B cell (primary cell): ENCODE measurements at regions not wholly inside any gene's neighbourhood (a gene's known extent, or its start where the extent isn't known, plus 50 kb on each side); places are given as distances from the start of the nearest gene placed in this dataset.

Source experiments
- ATAC-seq: fragments of 200-7000 bp; cut with Tn5 transposase; one replicate; pipeline ENCODE4 v1.10.0; 2021; ENCODE audit warnings: low read depth, mild to moderate bottlenecking, moderate number of reproducible peaks, moderate library complexity
- CTCF ChIA-PET: fragments of 350-600 bp; sonication (Branson Sonifier 250); formaldehyde crosslinking; loops from one replicate; lab custom pipeline; 2021; ENCODE audit warnings: antibody characterized with exemption, inconsistent platforms; lab: Charles Lee
- POLR2A ChIA-PET: fragments of 350-600 bp; sonication (Branson Sonifier 250); formaldehyde crosslinking; loops from one replicate; lab custom pipeline; 2021; ENCODE audit warnings: antibody characterized with exemption; lab: Charles Lee
- DNase-seq: peaks from one replicate; pipeline ENCODE4 v3.0.0; 2013
- H2AFZ ChIP-seq: 2 replicates; pipeline ENCODE4 v1.6.1; 2012; ENCODE audit warnings: mild to moderate bottlenecking, low read depth, low read length; ENCODE audit not compliant: insufficient read depth, poor library complexity, severe bottlenecking
- H3K27ac ChIP-seq, 2 donors: 1 replicate in 1 of 2; 2 replicates in 1 of 2; pipeline ENCODE4 v1.5.1; 2012 to 2013; ENCODE audit warnings: low read length in 2 of 2, mild to moderate bottlenecking in 2 of 2, moderate library complexity in 1 of 2
- H3K27me3 ChIP-seq, 4 experiments: fragments of 200-600 bp in 1 of 4; sonication (generic) in 1 of 4; replicated peaks in 1 of 4; 1 replicate in 2 of 4; 2 replicates in 2 of 4; pipeline versions ENCODE4 v1.6.1 to v1.7.0; 2013 to 2016; ENCODE audit warnings: low read length in 3 of 4, mild to moderate bottlenecking in 2 of 4, mixed read lengths in 1 of 4, moderate library complexity in 1 of 4; ENCODE audit not compliant: insufficient read depth in 4 of 4, control insufficient read depth in 3 of 4; ENCODE audit errors: control extremely low read depth in 1 of 4
- H3K36me3 ChIP-seq, 2 experiments: replicated peaks in 1 of 2; 1 replicate in 1 of 2; 2 replicates in 1 of 2; pipeline versions ENCODE4 v1.6.1 to v1.7.1; 2013; ENCODE audit warnings: low read length in 1 of 2; ENCODE audit not compliant: insufficient read depth in 2 of 2, control insufficient read depth in 1 of 2; ENCODE audit errors: control extremely low read depth in 1 of 2, extremely low read depth in 1 of 2
- H3K4me1 ChIP-seq, 2 donors: fragments of 200-600 bp in 1 of 2; sonication (generic) in 1 of 2; 1 replicate in 1 of 2; 2 replicates in 1 of 2; pipeline versions ENCODE4 v1.5.1 to v1.6.1; 2013 to 2017; ENCODE audit warnings: low read length in 2 of 2; ENCODE audit not compliant: control insufficient read depth in 2 of 2, insufficient read depth in 2 of 2
- H3K4me2 ChIP-seq: replicated peaks from 2 replicates; pipeline ENCODE3; 2012; ENCODE audit warnings: mild to moderate bottlenecking, low read depth, low read length; ENCODE audit not compliant: poor library complexity, severe bottlenecking
- H3K4me3 ChIP-seq, 5 experiments: fragments of 200-600 bp in 1 of 5; sonication (generic) in 1 of 5; 1 replicate in 3 of 5; 2 replicates in 2 of 5; pipeline versions ENCODE4 v1.5.1 to v1.7.0; 2011 to 2016; ENCODE audit warnings: low read length in 4 of 5, mild to moderate bottlenecking in 4 of 5, low read depth in 2 of 5, control low read depth in 1 of 5, moderate library complexity in 1 of 5; ENCODE audit not compliant: insufficient read depth in 1 of 5; ENCODE audit errors: control extremely low read depth in 1 of 5, extremely low read depth in 1 of 5
- H3K79me2 ChIP-seq: fragments of 200-600 bp; sonication (generic); one replicate; pipeline ENCODE4 v1.6.0; 2016; ENCODE audit warnings: low read length; ENCODE audit not compliant: control insufficient read depth, insufficient read depth
- H3K9ac ChIP-seq: fragments of 200-600 bp; sonication (generic); 2 replicates; pipeline ENCODE4 v1.6.1; 2017; ENCODE audit warnings: mild to moderate bottlenecking, low read length, moderate library complexity
- H3K9me3 ChIP-seq, 3 donors: one replicate each; pipeline versions ENCODE4 v1.6.1 to v1.7.1; 2013; ENCODE audit warnings: low read length in 2 of 3; ENCODE audit not compliant: control insufficient read depth in 2 of 3, insufficient read depth in 1 of 3; ENCODE audit errors: control extremely low read depth in 1 of 3
- H4K20me1 ChIP-seq: 2 replicates; pipeline ENCODE4 v1.6.0; 2012; ENCODE audit warnings: mild to moderate bottlenecking, low read length; ENCODE audit not compliant: insufficient read depth, control insufficient read depth, poor library complexity, severe bottlenecking
- H3K27ac Mint-ChIP-seq: one replicate; pipeline ENCODE4 v1.8.0; 2021; ENCODE audit warnings: mixed read lengths
- H3K27me3 Mint-ChIP-seq: one replicate; pipeline ENCODE4 v1.8.0; 2021; ENCODE audit warnings: mixed read lengths
- H3K4me1 Mint-ChIP-seq: one replicate; pipeline ENCODE4 v1.8.0; 2021; ENCODE audit warnings: mixed read lengths
- H3K4me3 Mint-ChIP-seq: one replicate; pipeline ENCODE4 v1.8.0; 2021; ENCODE audit warnings: mixed read lengths
- H3K9me3 Mint-ChIP-seq: one replicate; pipeline ENCODE4 v1.8.0; 2022; ENCODE audit warnings: mixed read lengths; ENCODE audit not compliant: insufficient read depth
- EZH2 ChIP-seq: IDR thresholded peaks from 2 replicates; pipeline ENCODE4 v1.6.1; 2012; ENCODE audit warnings: borderline replicate concordance, low read depth, mild to moderate bottlenecking, moderate library complexity, low read length; ENCODE audit not compliant: insufficient read depth, poor library complexity, severe bottlenecking
- WGBS: methylation state at CpG from one replicate; pipeline ENCODE4 v1.1.5; 2013; ENCODE audit warnings: missing lambda C conversion rate; ENCODE audit not compliant: insufficient coverage; 5-methylcytosine and 5-hydroxymethylcytosine counted together
- intact Hi-C: fragments of 100-400 bp; cut with micrococcal nuclease; formaldehyde crosslinking; loops from one replicate; pipeline ENCODE4 v1.10.0; 2022
- TF ChIP-seq, protein P1 (sequence below): fragments of 200-600 bp; IDR thresholded peaks from one replicate; pipeline ENCODE4 v1.8.0; 2022; ENCODE audit warnings: antibody characterized with exemption, mild to moderate bottlenecking

DNA sequence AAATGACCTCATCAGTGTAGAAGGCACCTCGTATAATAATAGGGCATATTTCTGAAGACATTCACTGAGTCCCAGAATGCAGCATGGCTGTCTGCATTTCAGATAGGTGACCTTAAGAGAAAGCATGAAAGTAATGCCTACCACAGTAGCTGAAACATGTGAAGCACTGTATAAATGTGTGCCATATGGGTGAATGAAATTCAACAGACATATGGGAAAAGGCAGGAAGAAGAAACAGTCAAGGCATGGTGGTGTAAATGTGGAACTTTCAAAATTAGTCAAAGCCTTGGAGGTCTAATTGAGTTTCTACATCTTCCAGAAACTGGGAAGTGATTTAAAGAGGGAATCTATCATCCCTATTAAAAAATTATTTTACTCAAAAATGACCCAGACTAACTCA lies 698.2 kb upstream of the GOT2 start:
- ChIA-PET CTCF (no interaction called here), POLR2A (no interaction called here)
- Histone ChIP-seq H3K9ac (no peak overlapping the region), H4K20me1 (no peaks in the 10 kb centered on the region), H2AFZ (no peak overlapping the region), H3K27ac (no peak overlapping the region), H3K4me3 (no peak overlapping the region), H3K9me3 (no peaks in the 10 kb centered on the region), H3K79me2 (no peaks in the 10 kb centered on the region), H3K4me2 (no peak overlapping the region), H3K36me3 (no peaks in the 10 kb centered on the region), H3K27me3 (no peaks in the 10 kb centered on the region), H3K4me1 (no peaks in the 10 kb centered on the region)
- Mint-ChIP-seq H3K27ac (no peak overlapping the region), H3K4me1 (no peaks in the 10 kb centered on the region), H3K9me3 (no peaks in the 10 kb centered on the region), H3K27me3 (no peaks in the 10 kb centered on the region), H3K4me3 (no peak overlapping the region)
- WGBS = no CpG with 5 or more reads among the region's 1 CpG
- TF ChIP-seq EZH2 = no peak
- TF ChIP-seq, protein P1, sequence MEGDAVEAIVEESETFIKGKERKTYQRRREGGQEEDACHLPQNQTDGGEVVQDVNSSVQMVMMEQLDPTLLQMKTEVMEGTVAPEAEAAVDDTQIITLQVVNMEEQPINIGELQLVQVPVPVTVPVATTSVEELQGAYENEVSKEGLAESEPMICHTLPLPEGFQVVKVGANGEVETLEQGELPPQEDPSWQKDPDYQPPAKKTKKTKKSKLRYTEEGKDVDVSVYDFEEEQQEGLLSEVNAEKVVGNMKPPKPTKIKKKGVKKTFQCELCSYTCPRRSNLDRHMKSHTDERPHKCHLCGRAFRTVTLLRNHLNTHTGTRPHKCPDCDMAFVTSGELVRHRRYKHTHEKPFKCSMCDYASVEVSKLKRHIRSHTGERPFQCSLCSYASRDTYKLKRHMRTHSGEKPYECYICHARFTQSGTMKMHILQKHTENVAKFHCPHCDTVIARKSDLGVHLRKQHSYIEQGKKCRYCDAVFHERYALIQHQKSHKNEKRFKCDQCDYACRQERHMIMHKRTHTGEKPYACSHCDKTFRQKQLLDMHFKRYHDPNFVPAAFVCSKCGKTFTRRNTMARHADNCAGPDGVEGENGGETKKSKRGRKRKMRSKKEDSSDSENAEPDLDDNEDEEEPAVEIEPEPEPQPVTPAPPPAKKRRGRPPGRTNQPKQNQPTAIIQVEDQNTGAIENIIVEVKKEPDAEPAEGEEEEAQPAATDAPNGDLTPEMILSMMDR = no peak
- intact Hi-C loops = no loop called here
- ATAC-seq (no peak), DNase-seq (no peak)

DNA sequence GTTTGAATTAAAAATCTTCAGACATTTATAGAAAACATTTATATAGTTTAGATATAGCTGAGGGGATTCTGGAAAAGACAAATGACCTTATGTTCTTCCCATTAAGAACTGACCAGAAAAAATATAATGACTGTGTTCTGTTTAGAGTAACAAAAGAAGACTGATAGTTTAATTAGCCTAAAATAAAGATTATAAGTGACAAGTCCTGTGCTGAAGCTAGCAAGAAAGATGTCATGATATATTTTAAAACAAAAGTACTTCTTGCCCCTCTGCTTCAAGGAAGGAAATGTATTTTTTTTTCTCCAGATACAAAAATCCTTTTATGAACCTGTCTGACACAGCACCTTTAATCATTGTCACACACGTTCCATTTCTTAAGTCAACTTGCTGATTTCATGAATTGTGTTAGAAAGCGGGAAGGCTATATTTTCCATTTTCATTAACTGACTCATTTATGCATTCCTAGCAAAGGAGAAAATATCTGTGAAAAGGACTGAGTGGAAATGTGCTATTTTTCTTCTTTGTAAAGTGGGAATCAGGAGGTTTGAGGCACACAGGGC lies 690.7 kb upstream of the GOT2 start:
- Mint-ChIP-seq H3K27me3 (no peaks in the 10 kb centered on the region), H3K4me1 (no peaks in the 10 kb centered on the region), H3K27ac (no peak overlapping the region), H3K9me3 (peaks cover 5% of the 10 kb centered on the region), H3K4me3 (no peak overlapping the region)
- Histone ChIP-seq H3K4me2 (no peak overlapping the region), H3K27me3 (no peaks in the 10 kb centered on the region), H3K9ac (no peak overlapping the region), H3K79me2 (no peaks in the 10 kb centered on the region), H3K9me3 (peaks cover 0 to 3% (median 0%) of the 10 kb centered on the region in 3 donors), H3K36me3 (no peaks in the 10 kb centered on the region), H2AFZ (no peak overlapping the region), H3K4me3 (no peak overlapping the region), H3K27ac (no peak overlapping the region), H3K4me1 (no peaks in the 10 kb centered on the region), H4K20me1 (no peaks in the 10 kb centered on the region)
- POLR2A ChIA-PET = no interaction called here
- CTCF ChIA-PET = no interaction called here
- WGBS = no CpG with 5 or more reads among the region's 2 CpGs
- DNase-seq = no peak
- no peak for ATAC-seq
- TF ChIP-seq EZH2 = no peak
- TF ChIP-seq, protein P1 = no peak
- intact Hi-C loops = no loop called here
